ENCODE measurements at regions not wholly inside any gene's neighbourhood (a gene's known extent, or its start where the extent isn't known, plus 50 kb on each side); places are given as distances from the start of the nearest gene placed in this dataset.

GRCh38 chr15:62857411-62857853 is 185.1 kb upstream of the TPM1 start:
- no peak for DNase-seq (ENCODE audit: low spot score)
- H3K9ac ChIP-seq (ENCODE audit: low read depth in 1 of 2, low read length in 2 of 2) = no peak overlapping the region
- H3K4me1 ChIP-seq (ENCODE audit: control insufficient read depth in 4 of 4, insufficient read depth in 4 of 4, low read length in 3 of 4) = peaks cover 4 to 10% (median 6%) of the 10 kb centered on the region in 4 donors
- no peaks in the 10 kb centered on the region for H3K9me3 ChIP-seq (ENCODE audit: control insufficient read depth in 4 of 4, low read length in 3 of 4)
- no peak for TF ChIP-seq YY1 (IDR thresholded peaks at IDR 0.05)
- no peak for TF ChIP-seq REST (IDR thresholded peaks at IDR 0.05)
- TF ChIP-seq FOXA2 (IDR thresholded peaks at IDR 0.05) = no peak
- no peak for TF ChIP-seq FOXA1 (IDR thresholded peaks at IDR 0.05)
- no peak for TF ChIP-seq GABPA (IDR thresholded peaks at IDR 0.05 in 1 of 2, conservative IDR thresholded peaks at IDR 0.05 in 1 of 2)
- no peak for TF ChIP-seq MAX (IDR thresholded peaks at IDR 0.05)
- TF ChIP-seq EGR1 (IDR thresholded peaks at IDR 0.05; ENCODE audit: low read depth in 2 of 2) = no peak
- no peak for TF ChIP-seq JUND (IDR thresholded peaks at IDR 0.05)
- TF ChIP-seq HNF4A (conservative IDR thresholded peaks at IDR 0.05) = no peak
- TF ChIP-seq ZBTB33 (IDR thresholded peaks at IDR 0.05) = no peak
- no peak for TF ChIP-seq SP1 (IDR thresholded peaks at IDR 0.05)
- TF ChIP-seq ATF3 (IDR thresholded peaks at IDR 0.05) = no peak
- TF ChIP-seq NR2F2 (IDR thresholded peaks at IDR 0.05) = no peak
- TF ChIP-seq CTCF (IDR thresholded peaks at IDR 0.05; ENCODE audit: low read depth, low read length, missing input control) = no peak
- TF ChIP-seq HNF4G (IDR thresholded peaks at IDR 0.05) = no peak
- no peak for TF ChIP-seq RAD21 (IDR thresholded peaks at IDR 0.05)
- no peak for TF ChIP-seq TAF1 (conservative IDR thresholded peaks at IDR 0.05)
- no peaks in the 10 kb centered on the region for H3K27me3 ChIP-seq (ENCODE audit: control insufficient read depth in 4 of 4, insufficient read depth in 4 of 4, low read length in 3 of 4)
- WGBS = 93% methylated on average over 5 of the region's 5 CpGs
- no peaks in the 10 kb centered on the region for H3K36me3 ChIP-seq (ENCODE audit: control insufficient read depth in 4 of 4, insufficient read depth in 3 of 4, low read depth in 1 of 4, low read length in 3 of 4)
- H3K27ac ChIP-seq (ENCODE audit: low read depth in 1 of 2, low read length in 2 of 2) = no peak overlapping the region
- no peak overlapping the region for H3K4me3 ChIP-seq (ENCODE audit: low read depth in 1 of 3, low read length in 3 of 3)

GRCh38 chr15:62858343-62858742 is 184.2 kb upstream of the TPM1 start:
- Histone ChIP-seq H3K27ac (ENCODE audit: low read depth in 1 of 2, low read length in 2 of 2) (no peak overlapping the region), H3K27me3 (ENCODE audit: control insufficient read depth in 4 of 4, insufficient read depth in 4 of 4, low read length in 3 of 4) (no peaks in the 10 kb centered on the region), H3K36me3 (ENCODE audit: control insufficient read depth in 4 of 4, insufficient read depth in 3 of 4, low read depth in 1 of 4, low read length in 3 of 4) (no peaks in the 10 kb centered on the region), H3K4me3 (ENCODE audit: low read depth in 1 of 3, low read length in 3 of 3) (no peak overlapping the region), H3K9me3 (ENCODE audit: control insufficient read depth in 4 of 4, low read length in 3 of 4) (no peaks in the 10 kb centered on the region), H3K9ac (ENCODE audit: low read depth in 1 of 2, low read length in 2 of 2) (no peak overlapping the region), H3K4me1 (ENCODE audit: control insufficient read depth in 4 of 4, insufficient read depth in 4 of 4, low read length in 3 of 4) (peaks cover 0 to 8% (median 6%) of the 10 kb centered on the region in 4 donors)
- DNase-seq (ENCODE audit: low spot score) = no peak
- TF ChIP-seq ZBTB33 (IDR thresholded peaks at IDR 0.05) (no peak), MAX (IDR thresholded peaks at IDR 0.05) (no peak), RXRA (IDR thresholded peaks at IDR 0.05) (no peak), JUND (IDR thresholded peaks at IDR 0.05) (no peak), HNF4G (IDR thresholded peaks at IDR 0.05) (no peak), REST (IDR thresholded peaks at IDR 0.05) (no peak), SP1 (IDR thresholded peaks at IDR 0.05) (no peak)
- WGBS = 67% methylated on average over 2 of the region's 2 CpGs

Data from liver (tissue), 8 donors.